ENCODE measurements at regions not wholly inside any gene's neighbourhood (a gene's known extent, or its start where the extent isn't known, plus 50 kb on each side); places are given as distances from the start of the nearest gene placed in this dataset.
A peak's percentile ranks its signal among the peaks of the same experiment; 100 is the strongest.

- no TSS peak for BruUV-seq (replicated peaks)
- no peak overlapping the region for H3K4me2 ChIP-seq (ENCODE audit: insufficient read depth, low read length)
- H3K9ac ChIP-seq (ENCODE audit: insufficient read depth in 1 of 2, low read depth in 2 of 2, low read length in 2 of 2) = no peak overlapping the region
- FAIRE-seq (no peak), ATAC-seq (no peak), DNase-seq (ENCODE audit: extremely low read depth in 1 of 4, low spot score in 3 of 4) (no peak)
- H3K4me3 ChIP-seq = no peak overlapping the region
- no peak overlapping the region for H2AFZ ChIP-seq (ENCODE audit: low read depth, low read length)
- POLR2A ChIA-PET = no interaction called here
- H3K27me3 ChIP-seq (ENCODE audit: control insufficient read depth in 2 of 2, insufficient read depth in 2 of 2, low read length in 2 of 2) = peaks cover 0 to 15% of the 10 kb centered on the region in 2 experiments; a peak in 2 of 5 replicates
- H3K9me3 ChIP-seq (replicated peaks; ENCODE audit: control insufficient read depth, insufficient read depth, low read depth, low read length) = no peaks in the 10 kb centered on the region
- intact Hi-C loops (cut with micrococcal nuclease) (no loop called here), in situ Hi-C loops (cut with MboI) (no loop called here)
- H3K4me1 ChIP-seq (replicated peaks in 1 of 2; ENCODE audit: control insufficient read depth in 2 of 2, insufficient read depth in 2 of 2, low read length in 2 of 2) = peaks cover 0 to 5% of the 10 kb centered on the region in 2 experiments; a peak in 1 of 5 replicates
- no peaks in the 10 kb centered on the region for H4K20me1 ChIP-seq (replicated peaks; ENCODE audit: control insufficient read depth, insufficient read depth, low read length)
- no peaks in the 10 kb centered on the region for H3K79me2 ChIP-seq (ENCODE audit: control insufficient read depth, insufficient read depth, low read length)
- H3K9me1 ChIP-seq (ENCODE audit: control insufficient read depth, insufficient read depth, low read length) = no peaks in the 10 kb centered on the region
- WGBS (ENCODE audit: insufficient coverage, low coverage, missing lambda C conversion rate) = 2% methylated on average over 4 of the region's 4 CpGs
- peak; percentile 43 for TF ChIP-seq NFIC (IDR thresholded peaks at IDR 0.05)
- TF ChIP-seq MEF2D (tag; conservative IDR thresholded peaks at IDR 0.05; ENCODE audit: low read depth) = no peak
- no peak overlapping the region for H3K27ac ChIP-seq (ENCODE audit: extremely low read depth, low read depth, low read length)
- no peaks in the 10 kb centered on the region for H3K36me3 ChIP-seq (ENCODE audit: control insufficient read depth, insufficient read depth, low read length)
- CTCF ChIA-PET (ENCODE audit: low intra/inter-chr PET ratio) = no interaction called here
These were observed 53.2 kb upstream of the MTNR1B start for GRCh38 chr11:92916299-92916698.

GRCh38 chr11:92917927-92918326, 51.5 kb upstream of the MTNR1B start:
- ATAC-seq = no peak
- Histone ChIP-seq H3K9me1 (ENCODE audit: control insufficient read depth, insufficient read depth, low read length) (no peaks in the 10 kb centered on the region), H3K9ac (ENCODE audit: insufficient read depth in 1 of 2, low read depth in 2 of 2, low read length in 2 of 2) (no peak overlapping the region), H3K4me2 (ENCODE audit: insufficient read depth, low read length) (no peak overlapping the region), H2AFZ (ENCODE audit: low read depth, low read length) (no peak overlapping the region), H3K27ac (ENCODE audit: extremely low read depth, low read depth, low read length) (no peak overlapping the region), H3K79me2 (ENCODE audit: control insufficient read depth, insufficient read depth, low read length) (no peaks in the 10 kb centered on the region), H3K27me3 (ENCODE audit: control insufficient read depth in 2 of 2, insufficient read depth in 2 of 2, low read length in 2 of 2) (peaks cover 0 to 15% of the 10 kb centered on the region in 2 experiments; a peak in 2 of 5 replicates), H4K20me1 (replicated peaks; ENCODE audit: control insufficient read depth, insufficient read depth, low read length) (no peaks in the 10 kb centered on the region), H3K36me3 (ENCODE audit: control insufficient read depth, insufficient read depth, low read length) (no peaks in the 10 kb centered on the region), H3K4me3 (no peak overlapping the region), H3K4me1 (replicated peaks in 1 of 2; ENCODE audit: control insufficient read depth in 2 of 2, insufficient read depth in 2 of 2, low read length in 2 of 2) (peaks cover 0 to 5% of the 10 kb centered on the region in 2 experiments; a peak in 1 of 5 replicates), H3K9me3 (replicated peaks; ENCODE audit: control insufficient read depth, insufficient read depth, low read depth, low read length) (no peaks in the 10 kb centered on the region)
- POLR2A ChIA-PET = no interaction called here
- CTCF ChIA-PET (ENCODE audit: low intra/inter-chr PET ratio) = no interaction called here
- BruUV-seq (replicated peaks) = no TSS peak
- intact Hi-C loops (cut with micrococcal nuclease) = no loop called here
- DNase-seq (ENCODE audit: extremely low read depth in 1 of 4, low spot score in 3 of 4) = no peak
- WGBS (ENCODE audit: insufficient coverage, low coverage, missing lambda C conversion rate) = 11% methylated on average over 1 of the region's 1 CpG
- no peak for FAIRE-seq
- in situ Hi-C loops (cut with MboI) = no loop called here
- TF ChIP-seq U2AF1 (optimal IDR thresholded peaks at IDR 0.05; ENCODE audit: low read depth, low read length) (no peak), SNRNP70 (optimal IDR thresholded peaks at IDR 0.05; ENCODE audit: low read depth, low read length) (no peak), ZBTB33 (CRISPR knock-in tag; IDR thresholded peaks at IDR 0.05) (no peak), SIX5 (IDR thresholded peaks at IDR 0.05; ENCODE audit: borderline replicate concordance in 1 of 2, insufficient read depth in 1 of 2, low read depth in 1 of 2, low read length in 2 of 2) (no peak), ZNF431 (CRISPR knock-in tag; IDR thresholded peaks at IDR 0.05) (no peak), PHF20 (IDR thresholded peaks at IDR 0.05; ENCODE audit: partially characterized antibody) (no peak), MCM5 (IDR thresholded peaks at IDR 0.05; ENCODE audit: low read depth) (no peak), ZNF274 (IDR thresholded peaks at IDR 0.05; ENCODE audit: borderline replicate concordance, low read depth, low read length) (no peak), TEAD4 (IDR thresholded peaks at IDR 0.05; ENCODE audit: low read length) (no peak), TEAD4 (CRISPR knock-in tag; IDR thresholded peaks at IDR 0.05; ENCODE audit: borderline replicate concordance) (no peak), ZKSCAN1 (IDR thresholded peaks at IDR 0.05; ENCODE audit: low read depth, low read length) (no peak), VEZF1 (CRISPR knock-in tag; IDR thresholded peaks at IDR 0.05) (no peak), ARID2 (IDR thresholded peaks at IDR 0.05) (no peak), ZSCAN32 (CRISPR knock-in tag; IDR thresholded peaks at IDR 0.05) (no peak)

All from K562 (cell line).